ENCODE measurements at regions not wholly inside any gene's neighbourhood (a gene's known extent, or its start where the extent isn't known, plus 50 kb on each side); places are given as distances from the start of the nearest gene placed in this dataset.

DNA sequence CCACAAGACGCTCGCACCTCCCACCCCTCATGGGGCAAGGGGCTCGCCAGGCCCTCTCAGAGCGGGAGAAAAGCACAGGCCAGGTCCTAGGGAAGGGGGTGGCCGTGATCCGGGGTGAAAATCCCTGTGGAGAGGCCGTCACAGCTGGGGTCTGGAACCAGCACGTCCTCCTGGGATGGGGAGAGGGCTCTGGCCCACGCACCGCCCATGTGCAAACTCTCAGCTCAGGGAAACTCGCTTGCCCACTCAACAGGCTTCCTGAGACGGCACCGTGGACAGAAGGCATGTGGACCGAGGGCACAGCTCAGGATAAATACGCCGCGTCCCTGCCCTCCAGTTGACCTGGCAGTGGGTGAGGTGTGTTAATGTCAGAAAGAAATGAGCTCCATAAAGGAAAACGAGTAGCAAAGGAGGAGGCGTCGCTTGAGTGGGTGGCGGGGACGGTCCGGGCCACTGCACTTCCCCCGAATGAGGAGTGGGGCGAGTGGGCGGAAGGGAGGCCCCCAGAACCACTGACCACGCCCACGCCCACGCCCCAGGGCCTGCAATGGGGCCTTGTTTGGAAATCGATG, 57.6 kb upstream of the GALNT9 start:
- TF ChIP-seq, protein P1, sequence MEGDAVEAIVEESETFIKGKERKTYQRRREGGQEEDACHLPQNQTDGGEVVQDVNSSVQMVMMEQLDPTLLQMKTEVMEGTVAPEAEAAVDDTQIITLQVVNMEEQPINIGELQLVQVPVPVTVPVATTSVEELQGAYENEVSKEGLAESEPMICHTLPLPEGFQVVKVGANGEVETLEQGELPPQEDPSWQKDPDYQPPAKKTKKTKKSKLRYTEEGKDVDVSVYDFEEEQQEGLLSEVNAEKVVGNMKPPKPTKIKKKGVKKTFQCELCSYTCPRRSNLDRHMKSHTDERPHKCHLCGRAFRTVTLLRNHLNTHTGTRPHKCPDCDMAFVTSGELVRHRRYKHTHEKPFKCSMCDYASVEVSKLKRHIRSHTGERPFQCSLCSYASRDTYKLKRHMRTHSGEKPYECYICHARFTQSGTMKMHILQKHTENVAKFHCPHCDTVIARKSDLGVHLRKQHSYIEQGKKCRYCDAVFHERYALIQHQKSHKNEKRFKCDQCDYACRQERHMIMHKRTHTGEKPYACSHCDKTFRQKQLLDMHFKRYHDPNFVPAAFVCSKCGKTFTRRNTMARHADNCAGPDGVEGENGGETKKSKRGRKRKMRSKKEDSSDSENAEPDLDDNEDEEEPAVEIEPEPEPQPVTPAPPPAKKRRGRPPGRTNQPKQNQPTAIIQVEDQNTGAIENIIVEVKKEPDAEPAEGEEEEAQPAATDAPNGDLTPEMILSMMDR (conservative IDR thresholded peaks at IDR 0.05; ENCODE audit: low read depth, low read length), result no peak
- DNase-seq (ENCODE audit: low read depth), result no peak
- H3K4me3 ChIP-seq (ENCODE audit: low read length), result no peak overlapping the region

DNA sequence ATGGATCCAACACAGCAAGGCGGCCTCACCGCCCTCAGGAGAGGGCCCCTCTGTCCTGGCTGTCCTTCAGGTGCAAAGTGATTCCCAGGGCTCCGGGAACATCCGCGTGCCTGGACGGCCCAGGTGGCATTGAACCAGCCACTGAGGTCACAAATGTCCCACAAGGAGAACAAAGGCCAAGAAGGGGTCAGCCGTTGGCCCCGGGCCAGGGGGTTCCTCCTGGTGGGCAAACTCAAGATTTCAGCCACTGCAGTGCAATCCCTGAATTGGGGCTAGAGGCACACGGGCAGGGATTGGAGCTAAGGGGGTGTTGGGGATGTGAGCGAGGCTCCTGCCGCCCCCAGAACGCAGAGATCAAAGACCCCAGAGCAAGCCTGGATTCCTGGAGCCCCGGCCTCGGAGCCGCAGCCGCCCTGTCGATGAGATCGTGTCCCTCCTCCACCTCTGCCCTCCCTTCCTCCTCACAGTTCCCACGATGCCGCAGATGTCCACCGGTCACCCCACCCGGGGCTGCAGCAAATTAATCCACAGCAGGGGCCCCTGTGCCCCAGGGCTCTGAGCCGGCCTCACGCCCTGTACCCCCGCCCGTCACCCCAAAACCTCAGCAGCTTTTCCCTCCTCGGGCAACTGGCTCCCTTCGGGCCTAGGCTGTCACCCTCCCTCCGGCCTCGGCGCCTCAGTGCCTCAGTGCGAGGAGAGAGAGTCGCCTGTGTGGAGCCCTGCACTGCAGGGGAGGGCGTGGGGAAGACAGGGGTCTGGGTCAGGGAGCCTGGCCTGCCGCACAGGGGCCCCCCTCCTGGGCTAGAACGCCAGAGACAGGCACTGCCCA, 56.7 kb upstream of the GALNT9 start:
- H3K4me3 ChIP-seq (ENCODE audit: low read length), result no peak overlapping the region
- no peak for DNase-seq (ENCODE audit: low read depth)
- TF ChIP-seq, protein P1 (conservative IDR thresholded peaks at IDR 0.05; ENCODE audit: low read depth, low read length), result no peak

DNA sequence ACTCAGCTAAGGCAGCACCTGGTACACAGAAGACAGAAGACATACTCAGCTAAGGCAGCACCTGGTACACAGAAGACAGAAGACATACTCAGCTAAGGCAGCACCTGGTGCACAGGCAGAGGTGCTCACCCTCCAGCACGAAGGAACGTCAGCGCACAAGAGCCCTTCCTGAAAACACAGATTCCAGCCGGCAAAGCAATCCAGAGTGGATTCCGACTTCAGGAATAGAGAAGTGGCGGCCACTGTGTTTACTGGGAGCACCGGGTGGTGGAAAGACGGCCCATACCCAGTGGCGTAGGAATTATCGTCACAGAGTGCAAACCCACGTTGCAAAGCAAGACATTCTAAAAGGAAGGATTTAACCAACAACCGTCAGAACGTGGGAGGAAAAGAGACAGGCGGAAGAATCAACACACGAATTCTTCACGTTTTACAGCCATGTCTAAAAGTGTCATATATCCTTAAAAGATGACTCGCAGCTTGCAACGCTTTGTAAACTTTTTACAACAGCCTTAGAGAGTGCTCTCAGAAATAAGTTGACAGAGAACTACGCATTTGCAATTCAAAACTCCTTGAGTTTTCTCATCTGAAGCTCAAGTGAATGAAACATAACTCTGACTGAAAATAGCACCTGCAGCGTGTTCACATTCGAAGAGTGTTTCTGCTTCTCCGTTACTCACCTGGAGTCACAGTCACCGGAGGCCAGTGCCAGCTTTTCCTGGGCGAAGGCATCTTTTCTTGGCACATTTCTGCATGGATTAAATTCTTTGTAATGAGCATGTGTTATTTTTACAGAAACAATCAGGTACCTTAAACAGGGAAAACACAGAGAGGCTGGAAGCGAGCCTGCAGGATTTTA, 55.8 kb upstream of the GALNT9 start:
- DNase-seq (ENCODE audit: low read depth), result no peak
- H3K4me3 ChIP-seq (ENCODE audit: low read length), result no peak overlapping the region
- TF ChIP-seq, protein P1 (conservative IDR thresholded peaks at IDR 0.05; ENCODE audit: low read depth, low read length), result no peak

DNA sequence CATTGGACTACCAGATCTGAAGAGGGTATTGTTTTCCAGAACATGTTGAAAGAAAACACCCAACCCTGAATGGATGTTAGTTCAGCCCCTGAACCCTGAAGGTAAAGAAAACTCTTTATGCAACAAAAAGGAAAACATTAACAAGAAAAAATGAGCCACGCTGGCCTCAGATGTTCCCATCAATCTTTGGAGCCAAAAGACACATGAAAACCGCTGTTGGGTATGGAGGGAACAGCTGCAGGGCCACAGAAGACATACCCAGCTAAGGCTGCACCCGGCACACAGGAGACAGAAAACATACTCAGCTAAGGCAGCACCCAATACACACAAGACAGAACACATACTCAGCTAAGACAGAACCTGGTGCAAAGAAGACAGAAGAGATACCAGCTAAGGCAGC, 51.3 kb upstream of the GALNT9 start:
- no peak overlapping the region for H3K4me3 ChIP-seq (ENCODE audit: low read length)
- TF ChIP-seq, protein P1 (conservative IDR thresholded peaks at IDR 0.05; ENCODE audit: low read depth, low read length), result no peak
- DNase-seq (ENCODE audit: low read depth), result no peak

DNA sequence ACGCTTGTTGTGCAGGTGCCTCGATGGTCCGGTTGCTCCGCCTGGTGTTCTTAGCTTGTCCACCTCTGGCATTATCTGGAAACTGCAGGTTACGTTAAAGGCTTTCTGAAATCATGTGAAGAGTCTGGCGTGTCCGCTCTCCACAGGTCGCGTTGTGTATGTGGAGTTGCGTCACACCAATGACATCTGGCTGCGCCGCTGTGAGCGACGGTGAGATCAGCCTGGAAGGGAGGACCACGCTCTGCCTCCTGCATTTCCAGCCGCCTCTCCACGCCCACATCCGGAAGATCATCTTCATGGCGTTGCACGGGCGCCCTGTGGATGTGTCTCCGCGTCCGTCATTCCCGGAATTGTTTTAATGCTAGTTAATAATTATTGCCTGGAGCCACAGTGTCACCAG, 50.6 kb upstream of the GALNT9 start:
- no peak for DNase-seq (ENCODE audit: low read depth)
- TF ChIP-seq, protein P1 (conservative IDR thresholded peaks at IDR 0.05; ENCODE audit: low read depth, low read length), result no peak

DNA sequence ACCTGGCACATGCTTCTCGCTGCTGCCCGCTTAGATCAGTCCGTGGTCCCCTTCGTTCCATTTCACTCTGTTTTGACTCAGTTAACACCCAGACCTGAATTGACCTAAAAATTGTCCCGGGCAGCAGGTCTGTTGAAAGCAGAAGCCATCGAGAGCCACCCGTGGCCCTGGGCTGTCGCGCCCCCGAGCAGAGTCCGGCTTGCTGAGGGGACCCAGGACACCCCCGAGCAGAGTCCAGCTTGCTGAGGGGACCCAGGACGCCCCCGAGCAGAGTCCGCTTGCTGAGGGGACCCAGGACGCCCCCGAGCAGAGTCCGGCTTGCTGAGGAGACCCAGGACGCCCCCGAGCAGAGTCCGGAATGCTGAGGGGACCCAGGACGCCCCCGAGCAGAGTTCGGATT, 50.2 kb upstream of the GALNT9 start:
- TF ChIP-seq, protein P1 (conservative IDR thresholded peaks at IDR 0.05; ENCODE audit: low read depth, low read length), result no peak
- no peak for DNase-seq (ENCODE audit: low read depth)

More for the DNA sequence above, 50.6 kb upstream of the GALNT9 start:
- no peak overlapping the region for H3K4me3 ChIP-seq (ENCODE audit: low read length)

More for the DNA sequence above, 50.2 kb upstream of the GALNT9 start:
- H3K4me3 ChIP-seq (ENCODE audit: low read length), result no peak overlapping the region

All from retinal pigment epithelial cell (primary cell).